ENCODE measurements at regions not wholly inside any gene's neighbourhood (a gene's known extent, or its start where the extent isn't known, plus 50 kb on each side); places are given as distances from the start of the nearest gene placed in this dataset.

DNA sequence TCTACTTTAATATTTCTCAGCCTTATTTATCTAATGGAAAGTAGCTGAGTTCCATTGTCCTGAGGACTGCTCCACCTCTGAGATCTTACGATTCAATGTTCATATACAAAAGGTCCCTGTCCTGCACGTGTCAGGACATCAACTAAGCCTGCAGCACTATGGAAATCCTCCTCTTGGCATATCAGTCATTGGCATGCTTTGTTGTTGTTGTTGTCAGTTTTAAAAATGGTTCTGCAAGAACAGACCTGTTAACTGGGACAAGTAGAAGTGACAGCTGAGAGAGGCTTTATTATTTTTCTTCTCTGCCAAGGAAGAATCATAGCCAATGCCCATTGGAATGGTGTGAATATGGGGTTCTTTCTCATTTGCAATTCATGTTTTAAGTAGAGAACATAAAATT, 450.1 kb upstream of the PKDCC start:
- TF ChIP-seq, protein P1, sequence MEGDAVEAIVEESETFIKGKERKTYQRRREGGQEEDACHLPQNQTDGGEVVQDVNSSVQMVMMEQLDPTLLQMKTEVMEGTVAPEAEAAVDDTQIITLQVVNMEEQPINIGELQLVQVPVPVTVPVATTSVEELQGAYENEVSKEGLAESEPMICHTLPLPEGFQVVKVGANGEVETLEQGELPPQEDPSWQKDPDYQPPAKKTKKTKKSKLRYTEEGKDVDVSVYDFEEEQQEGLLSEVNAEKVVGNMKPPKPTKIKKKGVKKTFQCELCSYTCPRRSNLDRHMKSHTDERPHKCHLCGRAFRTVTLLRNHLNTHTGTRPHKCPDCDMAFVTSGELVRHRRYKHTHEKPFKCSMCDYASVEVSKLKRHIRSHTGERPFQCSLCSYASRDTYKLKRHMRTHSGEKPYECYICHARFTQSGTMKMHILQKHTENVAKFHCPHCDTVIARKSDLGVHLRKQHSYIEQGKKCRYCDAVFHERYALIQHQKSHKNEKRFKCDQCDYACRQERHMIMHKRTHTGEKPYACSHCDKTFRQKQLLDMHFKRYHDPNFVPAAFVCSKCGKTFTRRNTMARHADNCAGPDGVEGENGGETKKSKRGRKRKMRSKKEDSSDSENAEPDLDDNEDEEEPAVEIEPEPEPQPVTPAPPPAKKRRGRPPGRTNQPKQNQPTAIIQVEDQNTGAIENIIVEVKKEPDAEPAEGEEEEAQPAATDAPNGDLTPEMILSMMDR (IDR thresholded peaks at IDR 0.05) = no peak
- TF ChIP-seq POLR2A (IDR thresholded peaks at IDR 0.05) = no peak
